GM23338 (cell line): ENCODE measurements at regions not wholly inside any gene's neighbourhood (a gene's known extent, or its start where the extent isn't known, plus 50 kb on each side); places are given as distances from the start of the nearest gene placed in this dataset. TPM values are rescaled to one million over a fixed set of nuclear protein-coding genes. Genes with fewer than 3 reads are reported as not detected.

ENCODE experiments used
- CTCF ChIP-seq, 2 experiments: fragments of 200-600 bp in 1 of 2; sonication (generic) in 1 of 2; conservative IDR thresholded peaks; 2 replicates each; pipeline versions ENCODE4 v1.5.1 to v1.6.1; 2016 to 2017; ENCODE audit warnings: antibody characterized with exemption in 2 of 2, low read depth in 2 of 2, mild to moderate bottlenecking in 2 of 2, moderate library complexity in 1 of 2
- EZH2 ChIP-seq: fragments of 200-600 bp; sonication (generic); IDR thresholded peaks from one replicate; pipeline ENCODE4 v1.8.0; 2017; ENCODE audit warnings: antibody characterized with exemption, mild to moderate bottlenecking, low read depth; ENCODE audit not compliant: unreplicated experiment
- EZH2phosphoT487 ChIP-seq: fragments of 200-600 bp; sonication (generic); IDR thresholded peaks from one replicate; pipeline ENCODE4 v1.8.1; 2018; ENCODE audit warnings: antibody characterized with exemption; ENCODE audit not compliant: unreplicated experiment
- POLR2AphosphoS5 ChIP-seq: IDR thresholded peaks from 2 replicates; pipeline ENCODE4 v1.6.1; 2016; ENCODE audit warnings: antibody characterized with exemption, low read depth
- ZNF114 ChIP-seq: fragments of 250-450 bp; sonication (Bioruptor Pico); IDR thresholded peaks from 2 replicates; pipeline ENCODE4 v1.5.0; 2020; ENCODE audit warnings: mild to moderate bottlenecking, moderate library complexity
- small RNA-seq: library from RNA; depleted of rRNA; stranded (forward); fragments of <200 nt; gene quantifications from one replicate; pipeline ENCODE3, GENCODE V24; 2014; ENCODE audit warnings: low replicate concordance
- TF ChIP-seq, protein P1 (sequence below): fragments of 250-450 bp; sonication (Bioruptor Pico); IDR thresholded peaks from 2 replicates; pipeline ENCODE4 v1.5.0; 2020; ENCODE audit warnings: mild to moderate bottlenecking, moderate library complexity

DNA sequence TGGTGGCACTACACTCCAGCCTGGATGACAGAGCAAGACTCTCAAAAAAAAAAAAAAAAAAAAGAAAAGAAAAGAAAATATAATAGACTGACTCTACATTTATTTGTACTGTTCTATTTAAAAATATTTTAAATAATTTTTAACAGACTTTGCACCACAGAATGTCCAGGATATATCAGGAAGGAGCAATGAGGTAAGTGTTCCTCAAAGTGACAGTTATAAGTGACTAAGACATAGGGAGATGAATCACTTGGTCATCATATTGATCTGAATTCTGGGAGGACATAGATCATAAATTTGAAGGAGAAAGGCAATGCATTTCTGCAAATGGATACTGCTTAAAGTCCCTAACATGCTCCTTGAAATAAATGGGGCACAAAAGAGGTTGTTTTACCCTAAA, 221.5 kb downstream of the KCNC2 start (continued):
- TF ChIP-seq, protein P1, sequence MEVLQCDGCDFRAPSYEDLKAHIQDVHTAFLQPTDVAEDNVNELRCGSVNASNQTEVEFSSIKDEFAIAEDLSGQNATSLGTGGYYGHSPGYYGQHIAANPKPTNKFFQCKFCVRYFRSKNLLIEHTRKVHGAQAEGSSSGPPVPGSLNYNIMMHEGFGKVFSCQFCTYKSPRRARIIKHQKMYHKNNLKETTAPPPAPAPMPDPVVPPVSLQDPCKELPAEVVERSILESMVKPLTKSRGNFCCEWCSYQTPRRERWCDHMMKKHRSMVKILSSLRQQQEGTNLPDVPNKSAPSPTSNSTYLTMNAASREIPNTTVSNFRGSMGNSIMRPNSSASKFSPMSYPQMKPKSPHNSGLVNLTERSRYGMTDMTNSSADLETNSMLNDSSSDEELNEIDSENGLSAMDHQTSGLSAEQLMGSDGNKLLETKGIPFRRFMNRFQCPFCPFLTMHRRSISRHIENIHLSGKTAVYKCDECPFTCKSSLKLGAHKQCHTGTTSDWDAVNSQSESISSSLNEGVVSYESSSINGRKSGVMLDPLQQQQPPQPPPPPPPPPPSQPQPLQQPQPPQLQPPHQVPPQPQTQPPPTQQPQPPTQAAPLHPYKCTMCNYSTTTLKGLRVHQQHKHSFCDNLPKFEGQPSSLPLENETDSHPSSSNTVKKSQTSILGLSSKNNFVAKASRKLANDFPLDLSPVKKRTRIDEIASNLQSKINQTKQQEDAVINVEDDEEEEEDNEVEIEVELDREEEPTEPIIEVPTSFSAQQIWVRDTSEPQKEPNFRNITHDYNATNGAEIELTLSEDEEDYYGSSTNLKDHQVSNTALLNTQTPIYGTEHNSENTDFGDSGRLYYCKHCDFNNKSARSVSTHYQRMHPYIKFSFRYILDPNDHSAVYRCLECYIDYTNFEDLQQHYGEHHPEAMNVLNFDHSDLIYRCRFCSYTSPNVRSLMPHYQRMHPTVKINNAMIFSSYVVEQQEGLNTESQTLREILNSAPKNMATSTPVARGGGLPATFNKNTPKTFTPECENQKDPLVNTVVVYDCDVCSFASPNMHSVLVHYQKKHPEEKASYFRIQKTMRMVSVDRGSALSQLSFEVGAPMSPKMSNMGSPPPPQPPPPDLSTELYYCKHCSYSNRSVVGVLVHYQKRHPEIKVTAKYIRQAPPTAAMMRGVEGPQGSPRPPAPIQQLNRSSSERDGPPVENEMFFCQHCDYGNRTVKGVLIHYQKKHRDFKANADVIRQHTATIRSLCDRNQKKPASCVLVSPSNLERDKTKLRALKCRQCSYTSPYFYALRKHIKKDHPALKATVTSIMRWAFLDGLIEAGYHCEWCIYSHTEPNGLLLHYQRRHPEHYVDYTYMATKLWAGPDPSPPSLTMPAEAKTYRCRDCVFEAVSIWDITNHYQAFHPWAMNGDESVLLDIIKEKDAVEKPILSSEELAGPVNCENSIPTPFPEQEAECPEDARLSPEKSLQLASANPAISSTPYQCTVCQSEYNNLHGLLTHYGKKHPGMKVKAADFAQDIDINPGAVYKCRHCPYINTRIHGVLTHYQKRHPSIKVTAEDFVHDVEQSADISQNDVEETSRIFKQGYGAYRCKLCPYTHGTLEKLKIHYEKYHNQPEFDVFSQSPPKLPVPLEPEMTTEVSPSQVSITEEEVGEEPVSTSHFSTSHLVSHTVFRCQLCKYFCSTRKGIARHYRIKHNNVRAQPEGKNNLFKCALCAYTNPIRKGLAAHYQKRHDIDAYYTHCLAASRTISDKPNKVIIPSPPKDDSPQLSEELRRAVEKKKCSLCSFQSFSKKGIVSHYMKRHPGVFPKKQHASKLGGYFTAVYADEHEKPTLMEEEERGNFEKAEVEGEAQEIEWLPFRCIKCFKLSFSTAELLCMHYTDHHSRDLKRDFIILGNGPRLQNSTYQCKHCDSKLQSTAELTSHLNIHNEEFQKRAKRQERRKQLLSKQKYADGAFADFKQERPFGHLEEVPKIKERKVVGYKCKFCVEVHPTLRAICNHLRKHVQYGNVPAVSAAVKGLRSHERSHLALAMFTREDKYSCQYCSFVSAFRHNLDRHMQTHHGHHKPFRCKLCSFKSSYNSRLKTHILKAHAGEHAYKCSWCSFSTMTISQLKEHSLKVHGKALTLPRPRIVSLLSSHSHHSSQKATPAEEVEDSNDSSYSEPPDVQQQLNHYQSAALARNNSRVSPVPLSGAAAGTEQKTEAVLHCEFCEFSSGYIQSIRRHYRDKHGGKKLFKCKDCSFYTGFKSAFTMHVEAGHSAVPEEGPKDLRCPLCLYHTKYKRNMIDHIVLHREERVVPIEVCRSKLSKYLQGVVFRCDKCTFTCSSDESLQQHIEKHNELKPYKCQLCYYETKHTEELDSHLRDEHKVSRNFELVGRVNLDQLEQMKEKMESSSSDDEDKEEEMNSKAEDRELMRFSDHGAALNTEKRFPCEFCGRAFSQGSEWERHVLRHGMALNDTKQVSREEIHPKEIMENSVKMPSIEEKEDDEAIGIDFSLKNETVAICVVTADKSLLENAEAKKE (CRISPR knock-in tag), result no peak
- no peak for TF ChIP-seq CTCF (conservative IDR thresholded peaks at IDR 0.05; ENCODE audit: low read depth in 2 of 2)
- TF ChIP-seq ZNF114 (CRISPR knock-in tag), result no peak
- TF ChIP-seq EZH2, result no peak
- TF ChIP-seq EZH2phosphoT487, result no peak
- no peak for TF ChIP-seq POLR2AphosphoS5

Small RNAs in the stretch of these regions (small RNA-seq; reads per million reads assigned to genes)
- gene AC123904.2, result not detected
